Peyer's patch (tissue), 4 donors: ENCODE measurements at regions not wholly inside any gene's neighbourhood (a gene's known extent, or its start where the extent isn't known, plus 50 kb on each side); places are given as distances from the start of the nearest gene placed in this dataset.

Experiments
- CTCF ChIP-seq, 6 experiments: fragments of 450-650 bp in 4 of 6; fragments of 200-600 bp in 2 of 6; sonication (generic) in 1 of 6; IDR thresholded peaks; one replicate each; pipeline ENCODE4 v1.5.1; 2017 to 2019; ENCODE audit warnings: antibody characterized with exemption in 6 of 6, mild to moderate bottlenecking in 3 of 6, moderate library complexity in 1 of 6
- POLR2A ChIP-seq, 2 donors: fragments of 450-650 bp; IDR thresholded peaks; one replicate each; pipeline ENCODE4 v1.5.1; 2017; ENCODE audit warnings: antibody characterized with exemption in 2 of 2, mild to moderate bottlenecking in 2 of 2, moderate library complexity in 2 of 2

GRCh38 chr3:135812057-135812456 is 153.5 kb upstream of the PPP2R3A start:
- no peak for TF ChIP-seq CTCF (IDR thresholded peaks at IDR 0.05)
- TF ChIP-seq POLR2A (IDR thresholded peaks at IDR 0.05): no peak
